Ishikawa (cell line): ENCODE measurements at regions not wholly inside any gene's neighbourhood (a gene's known extent, or its start where the extent isn't known, plus 50 kb on each side); places are given as distances from the start of the nearest gene placed in this dataset.

Experiments used
- CEBPB ChIP-seq: IDR thresholded peaks from 2 replicates; pipeline ENCODE4 v1.6.1; 2012
- RAD21 ChIP-seq: IDR thresholded peaks from 2 replicates; pipeline ENCODE4 v1.6.1; 2012; ENCODE audit warnings: low read depth
- TF ChIP-seq, protein P1 (sequence below): IDR thresholded peaks from 2 replicates; pipeline ENCODE4 v1.6.1; 2012

DNA sequence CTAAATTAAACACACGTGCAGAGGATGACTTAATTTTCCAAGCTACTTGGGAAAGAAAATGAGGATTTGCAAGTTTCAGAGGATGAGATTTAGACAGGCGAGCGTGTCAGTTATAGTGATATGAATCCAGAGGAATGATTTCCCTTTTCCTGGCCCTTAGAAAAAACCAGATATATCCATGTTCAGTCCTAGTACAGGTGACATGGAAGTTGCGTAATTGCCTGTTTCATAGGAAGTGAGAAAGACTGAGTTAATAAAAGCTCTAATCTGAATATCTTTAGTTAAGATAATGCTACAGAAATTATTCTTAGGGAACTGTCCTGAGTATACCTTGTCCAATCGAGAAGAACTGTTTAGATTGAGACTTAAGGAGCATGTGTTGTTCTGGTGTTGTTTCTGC is 490.5 kb downstream of the ZNF385D start:
- TF ChIP-seq, protein P1, sequence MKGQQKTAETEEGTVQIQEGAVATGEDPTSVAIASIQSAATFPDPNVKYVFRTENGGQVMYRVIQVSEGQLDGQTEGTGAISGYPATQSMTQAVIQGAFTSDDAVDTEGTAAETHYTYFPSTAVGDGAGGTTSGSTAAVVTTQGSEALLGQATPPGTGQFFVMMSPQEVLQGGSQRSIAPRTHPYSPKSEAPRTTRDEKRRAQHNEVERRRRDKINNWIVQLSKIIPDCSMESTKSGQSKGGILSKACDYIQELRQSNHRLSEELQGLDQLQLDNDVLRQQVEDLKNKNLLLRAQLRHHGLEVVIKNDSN = no peak
- TF ChIP-seq RAD21 (no peak), CEBPB (no peak)
